ENCODE measurements at regions not wholly inside any gene's neighbourhood (a gene's known extent, or its start where the extent isn't known, plus 50 kb on each side); places are given as distances from the start of the nearest gene placed in this dataset.

- dilution Hi-C loops (cut with HindIII; ENCODE audit: low sequenced_read_pairs, unreplicated experiment) = no loop called here
- DNase-seq (no peak), ATAC-seq (ENCODE audit: low read depth) (no peak)
- Histone ChIP-seq H2AK9ac (replicated peaks; ENCODE audit: low read depth, low read length, poor library complexity) (peak overlapping the region; percentile 70), H4K20me1 (ENCODE audit: insufficient read depth, low read length) (no peaks in the 10 kb centered on the region), H3K9me3 (ENCODE audit: control insufficient read depth, insufficient read depth, low read length) (no peaks in the 10 kb centered on the region), H4K91ac (ENCODE audit: insufficient read depth, low read depth, low read length) (peak overlapping the region; percentile 86), H3K27ac (ENCODE audit: insufficient read depth, low read length) (peak overlapping the region; percentile 85), H2BK15ac (ENCODE audit: low read depth, low read length) (peak overlapping the region; percentile 7), H2BK120ac (ENCODE audit: low read depth, low read length) (peak overlapping the region; percentile 92), H3K9me1 (ENCODE audit: insufficient read depth, low read length) (peaks cover 49% of the 10 kb centered on the region), H3K4me1 (ENCODE audit: control insufficient read depth, insufficient read depth, low read length) (peaks cover 50% of the 10 kb centered on the region), H2AFZ (replicated peaks; ENCODE audit: low read length, poor library complexity) (peak overlapping the region; percentile 71), H4K8ac (ENCODE audit: low read depth in 2 of 2, low read length in 2 of 2) (peak overlapping the region; percentile 6 to 71; a peak in 3 of 4 replicates), H3K9ac (ENCODE audit: low read depth, low read length) (peak overlapping the region; percentile 5), H3K23ac (ENCODE audit: low read depth, low read length) (peak overlapping the region; percentile 69; the same call in 1 of the 2 replicates), H2AK5ac (ENCODE audit: low read depth, low read length) (peak overlapping the region; percentile 80), H3K79me1 (ENCODE audit: low read depth in 1 of 2, low read length in 2 of 2) (peaks cover 7 to 22% of the 10 kb centered on the region in 2 experiments; a peak in 2 of 4 replicates), H2BK20ac (ENCODE audit: low read depth, low read length) (peak overlapping the region; percentile 97), H3K14ac (replicated peaks; ENCODE audit: low read depth, low read length) (peak overlapping the region; percentile 77), H3K36me3 (ENCODE audit: control insufficient read depth, insufficient read depth, low read length) (no peaks in the 10 kb centered on the region), H3K56ac (ENCODE audit: extremely low read depth, insufficient read depth, low read length) (peak overlapping the region; percentile 32), H3K18ac (ENCODE audit: low read depth, low read length) (peak overlapping the region; percentile 34), H3K27me3 (ENCODE audit: control insufficient read depth, insufficient read depth, low read length) (no peaks in the 10 kb centered on the region), H3K4me3 (ENCODE audit: insufficient read depth, low read depth, low read length) (no peak overlapping the region), H4K5ac (ENCODE audit: low read depth, low read length) (peak overlapping the region; percentile 21), H3K4me2 (ENCODE audit: low read depth, low read length) (no peak overlapping the region; the same call in 1 of the 2 replicates), H3K4ac (ENCODE audit: low read depth, low read length) (peak overlapping the region; percentile 92), H2BK5ac (ENCODE audit: low read depth, low read length, poor library complexity, severe bottlenecking) (peak overlapping the region; percentile 95)
- in situ Hi-C loops (cut with MboI; ENCODE audit: low sequenced_read_pairs) = no loop called here
- BruUV-seq (replicated peaks) = no TSS peak
- ChIA-PET POLR2A (ENCODE audit: unreplicated experiment) (interaction anchor here (1.0 kb wide), 1 partner anchor 19 kb away, joined by 3 read pairs; no protein-coding TSS in a partner anchor), CTCF (interaction anchor here (1.1 to 2.5 kb wide), 4 partner anchors 20 to 106 kb away, joined by 4 to 11 read pairs (median 4); no protein-coding TSS in a partner anchor)
- WGBS, 2 experiments (ENCODE audit: extremely low coverage in 2 of 2, insufficient read length in 1 of 2) = no CpG with 5 or more reads among the region's 2 CpGs
- intact Hi-C loops (cut with micrococcal nuclease) = loop anchor here (5.0 kb wide), 1 partner anchor 97 kb away; no protein-coding TSS in a partner anchor
- TF ChIP-seq SMC3 (IDR thresholded peaks at IDR 0.05; ENCODE audit: low read depth, low read length) (no peak), POLR2A (IDR thresholded peaks at IDR 0.05; ENCODE audit: low read depth, low read length) (no peak), CEBPB (IDR thresholded peaks at IDR 0.05; ENCODE audit: low read depth, low read length) (no peak), FOS (IDR thresholded peaks at IDR 0.05; ENCODE audit: low read depth, low read length) (no peak), RAD21 (IDR thresholded peaks at IDR 0.05; ENCODE audit: low read length) (no peak), MXI1 (IDR thresholded peaks at IDR 0.05; ENCODE audit: borderline replicate concordance, low read depth, low read length) (no peak), ELK1 (IDR thresholded peaks at IDR 0.05; ENCODE audit: borderline replicate concordance, low read depth, low read length) (no peak)
Observed at GRCh38 chr5:173475780-173476179, 140.7 kb downstream of the BOD1 start.
